ENCODE measurements at regions not wholly inside any gene's neighbourhood (a gene's known extent, or its start where the extent isn't known, plus 50 kb on each side); places are given as distances from the start of the nearest gene placed in this dataset.
"Not testable (repeated sequence)": the region's sequence is repeated elsewhere in the genome, so short reads cannot be mapped to it uniquely, and the experiment has no call there.

- DNase-seq (ENCODE audit: low read depth, low spot score), result no peak
Observed at GRCh38 chr18:43794363-43794762, 517.1 kb upstream of the SYT4 start.

- no peak for DNase-seq (ENCODE audit: low read depth, low spot score)
Observed at GRCh38 chr18:43797347-43797746, 520.1 kb upstream of the SYT4 start.

- no peak for DNase-seq (ENCODE audit: low read depth, low spot score)
Observed at GRCh38 chr18:43800584-43800983, 523.3 kb upstream of the SYT4 start.

DNA sequence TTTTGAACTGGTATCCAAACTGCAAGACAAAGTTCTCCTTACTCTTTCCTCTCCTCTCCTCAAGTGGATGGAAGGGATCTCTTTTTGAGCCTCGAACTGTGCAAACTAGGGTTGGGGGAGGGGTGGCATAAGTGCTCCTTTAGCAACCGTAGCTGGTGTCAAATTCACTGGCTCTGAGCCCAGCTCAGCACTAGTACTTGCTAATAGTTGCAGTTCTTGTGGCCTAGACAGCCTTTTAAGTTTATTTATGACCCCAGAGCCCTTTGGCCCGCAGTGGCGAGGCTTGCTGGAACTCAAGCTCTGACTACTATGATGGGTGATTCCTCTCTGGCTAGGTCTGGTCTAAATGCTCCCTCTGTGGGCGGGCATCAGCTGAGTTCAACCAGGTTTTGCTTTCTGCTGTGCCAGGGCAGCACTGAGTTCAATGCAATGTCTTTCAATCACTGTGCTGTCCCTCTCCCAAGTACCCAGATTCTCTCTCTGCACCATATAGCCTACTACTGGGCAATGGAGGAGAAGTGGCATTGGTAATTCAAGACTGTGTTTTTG is 528.4 kb upstream of the SYT4 start:
- DNase-seq (ENCODE audit: low read depth, low spot score), result no peak

DNA sequence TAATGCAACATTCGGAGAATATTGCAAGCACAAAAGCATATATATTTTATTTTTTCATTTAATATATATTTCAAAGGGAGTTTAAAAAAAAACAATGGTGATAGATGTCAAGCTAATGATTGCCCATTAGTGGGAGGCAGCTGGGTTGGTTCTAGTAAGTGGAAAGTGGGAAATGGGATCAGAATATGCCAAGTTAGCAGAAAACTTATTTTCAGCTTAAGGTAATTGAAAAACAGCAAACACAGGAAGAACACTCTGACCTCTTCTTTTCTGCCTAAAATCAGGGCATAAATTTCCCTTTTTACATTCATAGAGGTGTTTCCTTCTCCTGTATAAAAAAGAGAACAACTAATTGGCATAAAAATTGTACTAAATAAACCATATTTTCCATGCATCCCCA is 535.3 kb upstream of the SYT4 start:
- DNase-seq (ENCODE audit: low read depth, low spot score), result no peak

- DNase-seq (ENCODE audit: low read depth, low spot score), result no peak
Observed at GRCh38 chr18:43819397-43819796, 542.1 kb upstream of the SYT4 start.

DNA sequence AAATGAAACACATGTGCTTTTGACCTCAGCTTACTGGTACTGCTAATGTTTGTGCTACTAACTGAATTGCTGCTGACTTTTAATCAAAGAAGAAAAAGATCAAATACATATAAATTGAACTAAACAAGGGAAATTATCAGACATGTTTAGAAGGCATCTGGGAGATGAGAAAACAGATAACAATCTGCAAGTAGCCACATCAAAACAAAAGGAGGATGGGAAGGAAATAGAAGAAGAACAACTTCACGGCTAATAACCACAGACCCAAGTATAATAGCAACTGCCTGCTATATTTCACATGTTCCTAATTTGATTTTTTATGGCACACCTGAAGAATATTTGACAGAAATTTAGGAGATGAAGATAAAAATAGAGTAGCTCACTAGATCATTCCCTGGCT is 542.6 kb upstream of the SYT4 start:
- DNase-seq (ENCODE audit: low read depth, low spot score), result no peak

DNA sequence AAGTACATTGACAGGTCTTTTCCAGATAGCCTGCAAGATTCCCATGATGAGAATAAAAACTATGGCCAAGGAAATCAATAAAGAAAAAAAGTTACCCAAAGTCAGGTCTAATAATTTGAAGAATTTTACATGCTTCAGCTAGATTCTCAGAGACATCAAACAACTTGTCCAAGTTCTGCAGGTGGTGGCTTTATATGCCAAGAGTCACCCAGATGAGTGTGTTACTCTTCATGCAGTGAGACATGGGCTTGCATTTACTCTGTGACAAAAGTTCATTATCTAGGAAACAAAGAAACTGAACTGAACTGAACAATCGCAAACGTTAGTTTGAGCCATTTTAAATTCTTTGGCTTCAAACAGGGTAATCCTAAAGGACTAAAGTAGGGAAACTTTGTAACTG is 548.5 kb upstream of the SYT4 start:
- no peak for DNase-seq (ENCODE audit: low read depth, low spot score)

GRCh38 chr18:43826215-43826614 is 548.9 kb upstream of the SYT4 start:
- no peak for DNase-seq (ENCODE audit: low read depth, low spot score)

GRCh38 chr18:43827311-43827710 is 550.0 kb upstream of the SYT4 start:
- DNase-seq (ENCODE audit: low read depth, low spot score), result no peak

DNA sequence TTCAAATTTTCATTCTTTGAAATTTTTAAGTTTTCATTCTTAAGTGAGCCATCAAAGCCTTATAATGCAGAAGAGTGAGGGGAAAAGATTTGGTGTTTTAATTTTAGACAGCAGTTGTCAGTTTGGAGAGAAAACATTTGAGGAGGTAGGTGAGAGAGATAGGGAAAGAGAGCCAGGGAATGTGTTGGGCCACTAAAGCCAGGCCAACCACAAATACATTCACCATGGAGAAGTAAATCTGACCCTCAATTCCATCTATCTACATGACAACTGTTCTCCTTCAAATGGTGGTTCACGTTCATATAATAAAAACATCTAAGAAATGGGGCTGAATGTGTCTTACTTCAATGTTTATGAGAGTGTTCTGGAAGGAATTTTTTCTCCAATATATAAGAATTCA is 553.0 kb upstream of the SYT4 start:
- DNase-seq (ENCODE audit: low read depth, low spot score), result no peak

- no peak for DNase-seq (ENCODE audit: low read depth, low spot score)
Observed at GRCh38 chr18:43830947-43831346, 553.7 kb upstream of the SYT4 start.

DNA sequence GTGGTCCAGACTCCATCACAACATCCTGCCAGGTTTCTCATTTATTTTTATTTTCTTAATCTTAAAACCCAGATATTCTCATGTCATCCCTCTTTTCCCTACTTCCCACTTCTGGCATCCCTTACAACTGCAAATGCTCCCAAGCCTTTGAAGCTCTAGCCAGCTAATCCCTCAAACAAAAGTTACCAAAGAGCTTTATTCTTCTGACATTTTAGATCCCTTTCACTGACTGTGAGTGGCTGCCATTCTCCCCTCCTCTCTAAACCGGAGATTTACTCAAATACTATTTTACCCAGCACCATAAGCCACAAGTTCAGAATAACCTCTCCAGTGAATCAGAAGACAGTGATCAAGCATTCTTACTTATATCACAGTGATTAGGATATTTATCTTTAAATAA is 569.0 kb upstream of the SYT4 start:
- DNase-seq (ENCODE audit: low read depth, low spot score), result no peak

DNA sequence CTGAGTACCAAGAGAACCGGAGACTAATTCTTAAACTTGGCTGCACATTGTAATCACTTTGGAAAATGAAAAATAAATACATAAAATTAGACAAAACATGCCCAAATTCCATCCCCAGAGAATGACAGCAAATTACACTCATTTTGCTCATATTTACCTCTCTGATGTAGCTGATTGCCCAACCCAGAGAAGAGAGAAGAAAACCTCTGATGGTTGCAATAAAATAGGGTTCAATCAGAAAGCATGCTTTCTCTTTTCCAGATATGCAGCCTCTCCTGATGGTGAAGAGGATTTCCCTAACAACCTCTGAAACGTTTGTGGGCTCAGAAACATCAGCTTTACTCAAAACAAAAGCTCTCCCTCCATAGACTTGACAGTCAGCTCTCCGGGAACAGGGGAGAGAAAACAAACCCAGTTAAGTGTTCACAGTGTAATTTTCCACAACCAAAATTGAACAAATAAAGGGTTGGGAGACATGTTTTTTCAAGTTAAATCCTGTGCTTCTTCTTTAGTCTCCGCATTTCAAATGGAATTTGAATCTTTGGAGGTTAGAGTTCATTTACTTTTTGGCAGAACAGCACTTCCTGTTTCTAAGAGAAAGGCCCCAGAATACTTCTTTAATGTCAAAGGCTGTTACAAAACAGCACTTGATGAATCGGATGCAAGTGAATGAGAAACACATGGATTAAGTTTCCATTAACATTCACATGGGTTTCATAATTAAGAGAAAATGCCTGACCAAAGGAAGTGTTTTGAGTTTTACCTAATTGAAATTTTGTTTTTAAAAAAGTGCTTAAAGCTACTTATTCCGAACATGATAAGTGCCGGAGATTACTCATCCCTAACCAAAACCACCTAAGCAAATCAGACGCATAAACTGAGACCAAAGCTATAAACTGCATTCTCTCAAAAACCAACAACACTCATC is 570.1 kb upstream of the SYT4 start:
- DNase-seq (ENCODE audit: low read depth, low spot score), result no peak

- not testable (repeated sequence) for DNase-seq (ENCODE audit: low read depth, low spot score)
Observed at GRCh38 chr18:43849831-43850230, 572.5 kb upstream of the SYT4 start.

DNA sequence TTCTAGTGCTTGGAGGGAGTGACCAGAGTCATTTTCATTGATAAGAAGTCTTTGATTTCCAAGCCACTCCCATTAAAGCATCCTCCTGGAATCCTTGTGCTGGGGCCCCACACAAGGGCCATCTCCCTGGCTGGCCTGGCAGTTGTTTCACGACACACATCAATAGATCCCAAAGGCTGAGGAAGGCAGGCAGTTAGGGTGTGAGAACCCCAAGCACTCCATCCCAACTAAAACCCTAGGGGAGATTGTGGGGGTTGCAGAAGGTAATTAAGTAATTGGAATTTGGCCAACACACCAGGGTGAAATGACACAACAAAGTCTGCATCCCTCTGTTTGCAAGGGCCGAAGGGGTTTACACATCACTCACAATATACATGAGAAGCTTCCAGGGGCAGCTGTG is 578.1 kb upstream of the SYT4 start:
- DNase-seq (ENCODE audit: low read depth, low spot score), result no peak

DNA sequence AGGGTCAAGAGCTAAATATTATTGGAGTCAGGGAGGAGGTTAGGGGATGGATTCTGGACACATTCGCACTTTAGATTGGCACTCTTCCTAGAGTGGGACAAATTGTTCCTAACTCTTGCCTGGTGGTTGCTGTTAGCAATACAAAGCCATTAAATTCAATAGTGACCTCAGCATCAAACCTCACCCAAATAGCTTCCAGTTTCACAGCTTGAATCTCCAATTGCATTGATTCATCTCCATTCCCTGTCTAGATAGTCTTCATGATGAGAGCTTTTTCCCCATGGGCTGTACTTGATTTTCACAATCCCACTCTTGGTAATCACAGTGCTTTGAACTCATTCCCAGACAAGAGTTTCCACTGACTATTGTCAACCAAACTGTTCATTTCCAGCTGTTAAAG is 585.9 kb upstream of the SYT4 start:
- DNase-seq (ENCODE audit: low read depth, low spot score), result no peak

DNA sequence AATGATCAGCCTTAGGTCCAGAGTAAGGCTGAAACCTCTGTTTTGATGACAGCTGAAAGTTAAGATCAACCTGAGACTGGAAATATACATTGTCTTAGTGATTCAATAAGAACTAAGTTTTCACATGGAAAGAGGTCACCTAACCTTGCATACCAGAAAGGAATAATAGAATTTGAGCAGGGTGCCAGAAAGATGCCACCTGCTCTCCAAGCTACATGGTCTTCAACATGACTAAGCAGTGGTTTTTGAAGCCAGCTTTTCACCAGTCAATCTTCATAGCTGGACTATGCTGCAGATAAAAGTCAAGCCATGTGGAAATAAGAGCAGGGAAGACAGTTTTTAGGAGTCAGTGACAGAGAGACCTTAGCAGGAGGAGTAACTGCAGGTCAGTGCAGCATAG is 589.4 kb upstream of the SYT4 start:
- no peak for DNase-seq (ENCODE audit: low read depth, low spot score)

DNA sequence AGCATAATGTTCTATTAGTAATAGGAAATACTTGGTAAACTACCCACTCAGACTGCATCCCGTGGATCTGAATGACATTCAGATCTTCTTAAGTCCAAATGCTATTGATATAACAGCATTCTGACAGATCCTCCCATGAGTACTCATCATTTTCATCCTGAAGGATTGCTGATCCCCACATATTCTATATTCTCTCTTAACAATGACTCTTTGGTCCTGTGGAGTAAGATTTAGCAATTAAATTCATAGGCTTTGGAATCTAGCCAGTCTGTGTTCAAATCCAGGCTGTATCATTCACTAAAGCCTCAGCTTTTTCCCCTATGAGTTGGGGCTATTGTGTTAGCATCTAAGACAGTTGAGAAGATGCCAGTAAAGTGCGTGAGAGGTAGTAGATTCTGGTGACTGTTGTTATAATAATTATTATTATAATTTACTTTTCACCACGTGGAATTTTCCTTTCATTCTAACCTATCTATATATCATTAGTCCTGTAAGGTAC is 591.3 kb upstream of the SYT4 start:
- no peak for DNase-seq (ENCODE audit: low read depth, low spot score)

DNA sequence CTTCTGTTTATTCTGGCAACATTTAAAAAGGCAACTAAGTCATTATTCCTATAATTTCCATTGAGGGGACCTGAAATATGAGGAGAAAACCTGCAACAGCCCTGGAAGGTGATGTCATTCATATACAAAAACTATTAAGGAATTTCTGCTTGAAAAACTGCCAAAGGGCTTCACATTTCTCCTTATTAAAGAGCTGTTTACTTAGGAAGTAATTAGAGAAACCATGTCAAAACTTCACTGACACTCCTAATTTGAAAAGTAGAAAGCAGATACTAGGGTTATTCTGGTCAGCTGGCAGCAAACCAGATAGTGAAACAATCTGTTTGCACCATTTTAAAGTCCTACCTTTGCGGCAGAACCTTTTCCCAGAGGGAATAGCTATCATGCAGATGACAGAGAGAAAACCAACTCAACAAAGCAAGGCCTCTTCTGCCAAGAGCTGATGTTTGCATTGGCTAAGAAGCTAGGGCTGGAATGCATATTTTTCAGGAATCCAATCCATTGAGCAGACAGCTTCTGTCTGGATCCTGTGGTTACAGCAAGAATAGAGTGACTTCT is 592.2 kb upstream of the SYT4 start:
- no peak for DNase-seq (ENCODE audit: low read depth, low spot score)

GRCh38 chr18:43870626-43871025 is 593.3 kb upstream of the SYT4 start:
- DNase-seq (ENCODE audit: low read depth, low spot score), result no peak

- DNase-seq (ENCODE audit: low read depth, low spot score), result no peak
Observed at GRCh38 chr18:43875511-43875910, 598.2 kb upstream of the SYT4 start.

- no peak for DNase-seq (ENCODE audit: low read depth, low spot score)
Observed at GRCh38 chr18:43876286-43876685, 599.0 kb upstream of the SYT4 start.
